Memory B cell (primary cell): ENCODE measurements at regions not wholly inside any gene's neighbourhood (a gene's known extent, or its start where the extent isn't known, plus 50 kb on each side); places are given as distances from the start of the nearest gene placed in this dataset.
"Not testable (repeated sequence)": the region's sequence is repeated elsewhere in the genome, so short reads cannot be mapped to it uniquely, and the experiment has no call there.

Experiments
- ATAC-seq: fragments of 150-1000 bp; cut with Tn5 transposase; 2 replicates; pipeline ENCODE4 v1.10.0; 2021; ENCODE audit warnings: low read depth, mild to moderate bottlenecking, moderate library complexity
- DNase-seq, 2 donors: peaks; one replicate each; pipeline ENCODE4 v3.0.0; 2022; ENCODE audit warnings: low spot score in 2 of 2
- H3K27ac Mint-ChIP-seq: one replicate; pipeline ENCODE4 v1.8.0; 2022; ENCODE audit warnings: mild to moderate bottlenecking, moderate library complexity, mixed read lengths
- H3K27me3 Mint-ChIP-seq: one replicate; pipeline ENCODE4 v1.8.0; 2022; ENCODE audit warnings: mixed read lengths
- H3K36me3 Mint-ChIP-seq: one replicate; pipeline ENCODE4 v1.8.0; 2022; ENCODE audit warnings: mild to moderate bottlenecking, mixed read lengths
- H3K4me1 Mint-ChIP-seq: one replicate; pipeline ENCODE4 v1.8.0; 2022; ENCODE audit warnings: mixed read lengths
- H3K4me3 Mint-ChIP-seq: one replicate; pipeline ENCODE4 v1.8.0; 2022; ENCODE audit warnings: mild to moderate bottlenecking, moderate library complexity, mixed read lengths
- H3K9me3 Mint-ChIP-seq: one replicate; pipeline ENCODE4 v1.8.0; 2022; ENCODE audit warnings: mixed read lengths

DNA sequence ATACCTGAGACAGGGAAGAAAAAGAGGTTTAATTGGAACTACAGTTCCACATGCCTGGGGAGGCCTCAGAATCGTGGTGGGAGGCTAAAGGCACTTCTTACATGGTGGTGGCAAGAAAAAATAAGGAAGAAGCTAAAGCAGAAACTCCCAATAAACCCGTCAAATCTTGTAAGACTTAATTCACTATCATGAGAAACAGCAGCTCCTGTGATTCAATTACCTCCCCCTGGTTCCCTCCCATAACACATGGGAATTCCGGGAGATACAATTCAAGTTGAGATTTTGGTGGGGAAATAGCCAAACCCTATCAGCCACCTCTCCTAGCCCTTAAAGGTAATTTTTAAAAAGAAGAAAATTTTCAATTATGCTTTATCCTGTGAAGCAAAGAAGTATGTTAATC lies 728.8 kb downstream of the RNF144A start:
- DNase-seq (no peak), ATAC-seq (no peak)
- Mint-ChIP-seq H3K27me3 (peaks cover 5% of the 10 kb centered on the region), H3K4me3 (no peak overlapping the region), H3K27ac (no peak overlapping the region), H3K9me3 (peaks cover 6% of the 10 kb centered on the region), H3K4me1 (no peaks in the 10 kb centered on the region), H3K36me3 (no peaks in the 10 kb centered on the region)

- Mint-ChIP-seq H3K27ac (no peak overlapping the region), H3K4me3 (no peak overlapping the region)
These were observed 729.4 kb downstream of the RNF144A start for GRCh38 chr2:7646661-7647060.

GRCh38 chr2:7648221-7648795 lies 731.1 kb downstream of the RNF144A start:
- peaks cover 2% of the 10 kb centered on the region for H3K9me3 Mint-ChIP-seq
- no peak overlapping the region for H3K27ac Mint-ChIP-seq
- no peaks in the 10 kb centered on the region for H3K4me1 Mint-ChIP-seq
- no peak overlapping the region for H3K4me3 Mint-ChIP-seq
- DNase-seq (no peak), ATAC-seq (no peak)
- peaks cover 2% of the 10 kb centered on the region for H3K36me3 Mint-ChIP-seq
- H3K27me3 Mint-ChIP-seq, result peaks cover 6% of the 10 kb centered on the region

More at GRCh38 chr2:7646661-7647060, 729.4 kb downstream of the RNF144A start:
- DNase-seq (no peak), ATAC-seq (no peak)
- peaks cover 7% of the 10 kb centered on the region for H3K27me3 Mint-ChIP-seq
- H3K9me3 Mint-ChIP-seq, result peaks cover 5% of the 10 kb centered on the region
- H3K4me1 Mint-ChIP-seq, result no peaks in the 10 kb centered on the region
- peaks cover 1% of the 10 kb centered on the region for H3K36me3 Mint-ChIP-seq

GRCh38 chr2:7649461-7650228 lies 732.4 kb downstream of the RNF144A start:
- H3K4me3 Mint-ChIP-seq, result no peak overlapping the region
- no peaks in the 10 kb centered on the region for H3K4me1 Mint-ChIP-seq
- no peak for DNase-seq
- H3K27me3 Mint-ChIP-seq, result peaks cover 3% of the 10 kb centered on the region
- peaks cover 4% of the 10 kb centered on the region for H3K9me3 Mint-ChIP-seq
- peaks cover 2% of the 10 kb centered on the region for H3K36me3 Mint-ChIP-seq
- no peak for ATAC-seq
- H3K27ac Mint-ChIP-seq, result no peak overlapping the region

DNA sequence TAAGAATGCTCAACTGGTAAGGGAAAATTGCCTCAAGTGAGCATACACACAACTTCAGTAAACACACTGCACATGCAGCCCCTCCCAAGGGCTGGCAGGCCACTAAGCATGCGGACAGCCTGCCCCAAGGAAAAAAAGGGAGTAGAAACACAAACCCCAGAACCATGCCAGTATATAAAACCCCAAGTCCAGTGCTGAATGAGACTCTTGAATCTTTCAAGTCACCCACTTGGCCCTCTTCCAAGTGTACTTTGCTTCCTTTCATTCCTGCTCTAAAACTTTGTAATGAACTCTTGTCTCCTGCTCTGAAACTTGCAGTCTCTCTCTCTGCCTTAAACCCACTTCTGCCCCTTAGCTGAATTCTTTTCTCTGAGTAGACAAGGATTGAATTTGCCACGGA lies 736.4 kb downstream of the RNF144A start:
- DNase-seq (no peak), ATAC-seq (no peak)
- Mint-ChIP-seq H3K27me3 (peaks cover 5% of the 10 kb centered on the region), H3K36me3 (peaks cover 2% of the 10 kb centered on the region), H3K4me1 (no peaks in the 10 kb centered on the region), H3K4me3 (no peak overlapping the region), H3K9me3 (peaks cover 4% of the 10 kb centered on the region), H3K27ac (no peak overlapping the region)

DNA sequence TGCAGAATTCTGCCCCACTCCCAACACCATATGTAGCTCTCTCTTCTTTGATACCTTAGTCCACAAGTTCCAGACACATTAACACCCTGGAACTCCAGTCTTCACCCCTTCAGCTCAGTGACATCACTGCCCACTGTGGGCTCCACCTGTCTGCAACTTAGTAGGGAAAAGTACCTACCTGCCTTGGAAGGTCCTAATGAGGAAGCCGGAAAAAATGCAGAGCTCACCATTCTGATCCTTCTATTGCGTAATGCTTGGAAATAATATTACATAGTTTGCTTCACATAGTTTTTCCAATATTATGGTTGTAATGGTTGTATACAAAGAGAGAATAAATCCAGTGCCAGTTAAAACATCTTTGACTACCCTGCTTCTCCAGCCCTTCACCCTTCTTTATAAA lies 738.4 kb downstream of the RNF144A start:
- H3K36me3 Mint-ChIP-seq, result peaks cover 2% of the 10 kb centered on the region
- DNase-seq (no peak), ATAC-seq (no peak)
- H3K4me3 Mint-ChIP-seq, result no peak overlapping the region
- H3K4me1 Mint-ChIP-seq, result no peaks in the 10 kb centered on the region
- H3K27me3 Mint-ChIP-seq, result peaks cover 9% of the 10 kb centered on the region
- peaks cover 6% of the 10 kb centered on the region for H3K9me3 Mint-ChIP-seq
- H3K27ac Mint-ChIP-seq, result no peak overlapping the region

DNA sequence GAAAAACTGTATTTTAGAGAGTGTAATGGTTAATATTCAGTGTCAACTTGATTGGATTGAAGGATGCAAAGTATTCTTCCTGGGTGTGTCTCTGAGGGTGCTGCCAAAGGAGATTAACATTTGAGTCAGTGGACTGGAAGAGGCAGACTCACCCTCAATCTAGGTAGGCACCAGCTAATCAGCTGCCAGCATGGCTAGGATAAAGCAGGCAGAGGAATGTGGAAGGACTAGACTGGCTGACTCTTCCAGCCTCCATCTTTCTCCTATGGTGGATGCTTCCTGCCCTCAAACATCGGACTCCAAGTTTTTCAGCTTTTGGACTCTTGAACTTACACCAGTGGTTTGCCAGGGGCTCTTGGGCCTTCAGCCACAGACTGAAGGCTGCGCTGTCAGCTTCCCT lies 740.3 kb downstream of the RNF144A start:
- not testable (repeated sequence) for H3K4me1 Mint-ChIP-seq, H3K9me3 Mint-ChIP-seq, ATAC-seq, H3K27me3 Mint-ChIP-seq, H3K36me3 Mint-ChIP-seq, H3K27ac Mint-ChIP-seq, H3K4me3 Mint-ChIP-seq, DNase-seq

DNA sequence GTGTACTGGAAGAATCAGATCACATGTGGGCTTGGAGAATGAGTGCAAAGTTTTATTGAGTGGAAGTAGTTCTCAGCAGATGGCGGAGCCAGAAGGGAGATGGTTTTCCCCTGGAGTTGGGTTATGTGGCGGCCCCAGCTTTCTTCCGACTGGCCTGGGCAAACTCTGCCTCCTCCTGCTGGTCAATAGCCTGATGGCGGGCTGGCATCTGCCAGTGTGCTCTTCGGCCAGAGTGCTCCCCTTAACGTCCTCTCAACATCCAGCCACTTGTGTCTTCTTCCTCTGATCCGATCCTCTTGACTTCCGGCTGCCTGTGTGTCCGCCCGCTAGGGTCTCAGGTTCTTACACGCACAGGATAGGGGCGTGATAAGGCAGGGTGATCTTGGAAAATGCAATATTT lies 741.3 kb downstream of the RNF144A start:
- DNase-seq (no peak), ATAC-seq (no peak)
- Mint-ChIP-seq H3K27ac (no peak overlapping the region), H3K36me3 (no peaks in the 10 kb centered on the region), H3K27me3 (peaks cover 7% of the 10 kb centered on the region), H3K9me3 (peaks cover 4% of the 10 kb centered on the region), H3K4me1 (no peaks in the 10 kb centered on the region), H3K4me3 (no peak overlapping the region)

DNA sequence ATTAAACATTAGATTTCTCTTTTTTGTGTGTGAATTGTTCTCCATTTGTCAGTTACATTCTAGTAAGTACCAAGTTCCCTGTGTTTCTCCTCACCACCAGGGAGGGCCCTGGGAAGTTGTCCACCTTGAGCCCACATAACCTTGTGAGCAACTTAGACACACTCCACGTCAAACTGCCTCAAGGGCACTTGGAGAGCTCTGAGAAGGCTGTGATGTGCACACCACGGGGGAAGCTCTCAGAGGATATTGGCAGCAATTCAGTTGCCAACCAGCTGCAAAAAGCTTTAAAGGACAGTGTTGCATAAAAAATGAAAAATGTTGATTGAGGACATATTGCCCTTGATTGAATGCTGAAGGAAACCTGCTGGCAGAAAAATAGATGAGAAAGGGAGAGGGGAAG lies 743.6 kb downstream of the RNF144A start:
- Mint-ChIP-seq H3K27me3 (peaks cover 6% of the 10 kb centered on the region), H3K36me3 (no peaks in the 10 kb centered on the region), H3K9me3 (peaks cover 2% of the 10 kb centered on the region), H3K4me1 (no peaks in the 10 kb centered on the region), H3K4me3 (no peak overlapping the region), H3K27ac (no peak overlapping the region)
- ATAC-seq, result no peak
- DNase-seq, result no peak

- Mint-ChIP-seq H3K9me3 (peaks cover 2% of the 10 kb centered on the region), H3K27ac (no peak overlapping the region), H3K27me3 (peaks cover 6% of the 10 kb centered on the region), H3K4me1 (no peaks in the 10 kb centered on the region), H3K36me3 (no peaks in the 10 kb centered on the region), H3K4me3 (no peak overlapping the region)
- no peak for DNase-seq
- ATAC-seq, result no peak
These were observed 744.3 kb downstream of the RNF144A start for GRCh38 chr2:7661502-7661901.

DNA sequence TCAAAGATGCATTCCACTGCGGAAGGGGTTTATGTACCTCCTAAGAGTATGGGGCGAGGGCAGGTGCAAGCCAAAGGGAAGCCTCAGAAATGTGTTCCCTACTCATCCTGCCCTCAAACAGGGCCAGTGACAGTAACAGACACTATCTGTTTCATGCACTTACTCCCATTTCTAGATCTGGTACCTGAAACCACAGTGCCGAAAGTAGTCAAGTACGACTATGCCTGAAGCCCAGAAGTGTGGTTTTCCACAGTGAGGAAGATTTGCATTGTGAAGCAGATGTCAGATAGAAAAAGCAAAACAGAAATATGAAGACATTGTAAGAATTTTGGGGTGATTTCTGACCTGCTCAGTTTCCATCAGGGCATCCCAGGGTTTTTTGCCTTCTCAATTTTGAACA lies 748.7 kb downstream of the RNF144A start:
- ATAC-seq (no peak), DNase-seq (no peak)
- H3K27ac Mint-ChIP-seq, result no peak overlapping the region
- no peaks in the 10 kb centered on the region for H3K9me3 Mint-ChIP-seq
- H3K4me1 Mint-ChIP-seq, result no peaks in the 10 kb centered on the region
- peaks cover 3% of the 10 kb centered on the region for H3K27me3 Mint-ChIP-seq
- no peak overlapping the region for H3K4me3 Mint-ChIP-seq
- no peaks in the 10 kb centered on the region for H3K36me3 Mint-ChIP-seq

GRCh38 chr2:7666596-7667259 lies 749.5 kb downstream of the RNF144A start:
- Mint-ChIP-seq H3K27ac (no peak overlapping the region), H3K27me3 (peaks cover 3% of the 10 kb centered on the region), H3K36me3 (no peaks in the 10 kb centered on the region), H3K9me3 (no peaks in the 10 kb centered on the region), H3K4me1 (no peaks in the 10 kb centered on the region), H3K4me3 (no peak overlapping the region)
- DNase-seq (no peak), ATAC-seq (no peak)

DNA sequence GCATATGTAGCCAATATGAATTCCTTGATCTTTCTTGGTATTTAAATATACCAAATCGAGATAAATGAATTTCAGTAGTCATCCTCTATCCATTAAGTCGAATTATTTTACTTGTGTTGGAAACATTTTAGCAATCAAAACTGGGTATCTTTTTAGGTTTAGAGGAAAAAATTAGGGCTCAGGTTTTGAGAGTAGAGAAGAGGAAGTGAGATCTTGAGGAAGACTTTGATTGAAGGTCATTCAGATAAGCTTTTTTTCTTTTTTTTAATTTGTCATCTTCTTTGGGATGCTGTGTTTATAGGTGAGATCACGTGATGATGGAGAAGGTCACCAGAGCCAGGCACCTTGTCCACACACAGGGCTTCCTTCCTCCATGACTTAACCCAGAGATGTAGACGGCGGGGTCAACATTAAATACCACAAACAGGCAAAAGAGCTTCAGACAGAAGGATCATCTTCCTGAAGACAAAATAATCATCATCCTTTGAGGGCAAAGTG lies 750.1 kb downstream of the RNF144A start:
- Mint-ChIP-seq H3K36me3 (no peaks in the 10 kb centered on the region), H3K9me3 (no peaks in the 10 kb centered on the region), H3K27me3 (peaks cover 3% of the 10 kb centered on the region), H3K4me3 (no peak overlapping the region), H3K4me1 (no peaks in the 10 kb centered on the region), H3K27ac (no peak overlapping the region)
- DNase-seq, result no peak
- no peak for ATAC-seq

DNA sequence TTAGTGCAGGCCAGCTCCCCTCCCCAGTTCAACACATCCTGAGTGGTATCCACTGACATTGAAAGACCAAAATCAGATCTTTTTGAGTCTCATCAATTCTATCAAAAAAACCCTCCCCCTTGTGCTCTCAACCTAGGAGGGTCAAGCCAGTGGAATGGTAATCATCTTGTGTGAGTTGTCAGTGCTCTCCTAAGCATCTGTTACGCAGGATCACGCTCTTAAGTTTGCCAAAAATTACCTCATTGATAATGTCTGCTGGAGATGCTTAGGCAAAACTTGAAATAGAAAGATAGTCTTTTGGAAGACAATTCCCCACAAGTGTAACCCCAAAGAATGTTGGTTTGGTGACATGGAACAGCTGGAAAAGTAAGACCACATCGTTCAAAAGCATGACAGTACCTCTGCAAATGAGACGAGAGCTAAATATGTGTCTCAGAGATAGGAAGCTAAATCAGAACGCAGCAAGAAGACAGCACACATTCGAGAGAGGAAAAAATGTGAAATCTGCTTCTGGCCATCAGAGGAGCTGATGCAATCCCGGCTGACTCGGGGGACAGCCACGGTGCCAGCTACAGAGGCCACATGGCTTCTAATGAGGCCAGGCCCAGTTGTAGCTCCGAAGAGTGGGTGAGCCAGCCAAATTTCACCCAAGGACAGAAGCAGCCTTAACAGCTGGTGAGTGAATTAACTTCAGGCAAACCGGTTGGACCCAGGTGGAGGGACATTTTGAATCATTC lies 753.9 kb downstream of the RNF144A start:
- no peaks in the 10 kb centered on the region for H3K36me3 Mint-ChIP-seq
- no peak overlapping the region for H3K4me3 Mint-ChIP-seq
- H3K27me3 Mint-ChIP-seq, result peaks cover 4% of the 10 kb centered on the region
- no peak overlapping the region for H3K27ac Mint-ChIP-seq
- DNase-seq (no peak), ATAC-seq (no peak)
- H3K9me3 Mint-ChIP-seq, result no peaks in the 10 kb centered on the region
- H3K4me1 Mint-ChIP-seq, result no peaks in the 10 kb centered on the region
